ENCODE measurements at regions not wholly inside any gene's neighbourhood (a gene's known extent, or its start where the extent isn't known, plus 50 kb on each side); places are given as distances from the start of the nearest gene placed in this dataset.

- H3K4me3 Mint-ChIP-seq (ENCODE audit: unreplicated experiment), result no peak overlapping the region
- H3K27me3 Mint-ChIP-seq (ENCODE audit: insufficient read depth, unreplicated experiment), result no peaks in the 10 kb centered on the region
- ChIA-PET POLR2A (no interaction called here), CTCF (interaction anchor here (0.5 kb wide), 1 partner anchor 363 kb away, joined by 3 read pairs; no protein-coding TSS in a partner anchor)
- TF ChIP-seq, protein P1, sequence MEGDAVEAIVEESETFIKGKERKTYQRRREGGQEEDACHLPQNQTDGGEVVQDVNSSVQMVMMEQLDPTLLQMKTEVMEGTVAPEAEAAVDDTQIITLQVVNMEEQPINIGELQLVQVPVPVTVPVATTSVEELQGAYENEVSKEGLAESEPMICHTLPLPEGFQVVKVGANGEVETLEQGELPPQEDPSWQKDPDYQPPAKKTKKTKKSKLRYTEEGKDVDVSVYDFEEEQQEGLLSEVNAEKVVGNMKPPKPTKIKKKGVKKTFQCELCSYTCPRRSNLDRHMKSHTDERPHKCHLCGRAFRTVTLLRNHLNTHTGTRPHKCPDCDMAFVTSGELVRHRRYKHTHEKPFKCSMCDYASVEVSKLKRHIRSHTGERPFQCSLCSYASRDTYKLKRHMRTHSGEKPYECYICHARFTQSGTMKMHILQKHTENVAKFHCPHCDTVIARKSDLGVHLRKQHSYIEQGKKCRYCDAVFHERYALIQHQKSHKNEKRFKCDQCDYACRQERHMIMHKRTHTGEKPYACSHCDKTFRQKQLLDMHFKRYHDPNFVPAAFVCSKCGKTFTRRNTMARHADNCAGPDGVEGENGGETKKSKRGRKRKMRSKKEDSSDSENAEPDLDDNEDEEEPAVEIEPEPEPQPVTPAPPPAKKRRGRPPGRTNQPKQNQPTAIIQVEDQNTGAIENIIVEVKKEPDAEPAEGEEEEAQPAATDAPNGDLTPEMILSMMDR (IDR thresholded peaks at IDR 0.05; ENCODE audit: unreplicated experiment), result no peak
- intact Hi-C loops (cut with micrococcal nuclease), result no loop called here
- peaks cover 6% of the 10 kb centered on the region for H3K36me3 Mint-ChIP-seq (ENCODE audit: insufficient read depth, unreplicated experiment)
- no peak for DNase-seq (ENCODE audit: unreplicated experiment)
- no TSS peak for BruUV-seq (replicated peaks)
- no peaks in the 10 kb centered on the region for H3K9me3 Mint-ChIP-seq (ENCODE audit: unreplicated experiment)
- no peak overlapping the region for H3K27ac Mint-ChIP-seq (ENCODE audit: low read depth, unreplicated experiment)
- H3K4me1 Mint-ChIP-seq (ENCODE audit: insufficient read depth, unreplicated experiment), result no peaks in the 10 kb centered on the region
Observed at GRCh38 chr2:192275632-192276031, 80.9 kb upstream of the TMEFF2 start.

GRCh38 chr2:192267484-192267883, 72.8 kb upstream of the TMEFF2 start:
- no peak overlapping the region for H3K4me3 Mint-ChIP-seq (ENCODE audit: unreplicated experiment)
- H3K36me3 Mint-ChIP-seq (ENCODE audit: insufficient read depth, unreplicated experiment), result no peaks in the 10 kb centered on the region
- H3K27ac Mint-ChIP-seq (ENCODE audit: low read depth, unreplicated experiment), result peak overlapping the region; percentile 83
- no peaks in the 10 kb centered on the region for H3K27me3 Mint-ChIP-seq (ENCODE audit: insufficient read depth, unreplicated experiment)
- no TSS peak for BruUV-seq (replicated peaks)
- POLR2A ChIA-PET, result interaction anchor here (0.7 to 1.5 kb wide), 3 partner anchors 16 to 373 kb away, joined by 3 to 4 read pairs (median 4); no protein-coding TSS in a partner anchor
- peak; percentile 75 for DNase-seq (ENCODE audit: unreplicated experiment)
- peaks cover 5% of the 10 kb centered on the region for H3K9me3 Mint-ChIP-seq (ENCODE audit: unreplicated experiment)
- CTCF ChIA-PET, result interaction anchor here (0.6 to 0.9 kb wide), 2 partner anchors 10 to 693 kb away, joined by 3 read pairs; no protein-coding TSS in a partner anchor
- peaks cover 12% of the 10 kb centered on the region for H3K4me1 Mint-ChIP-seq (ENCODE audit: insufficient read depth, unreplicated experiment)
- intact Hi-C loops (cut with micrococcal nuclease), result no loop called here
- TF ChIP-seq, protein P1 (IDR thresholded peaks at IDR 0.05; ENCODE audit: unreplicated experiment), result no peak

GRCh38 chr2:192265751-192266150, 71.0 kb upstream of the TMEFF2 start:
- H3K27me3 Mint-ChIP-seq (ENCODE audit: insufficient read depth, unreplicated experiment), result no peaks in the 10 kb centered on the region
- BruUV-seq (replicated peaks), result no TSS peak
- H3K4me1 Mint-ChIP-seq (ENCODE audit: insufficient read depth, unreplicated experiment), result peaks cover 12% of the 10 kb centered on the region
- POLR2A ChIA-PET, result no interaction called here
- intact Hi-C loops (cut with micrococcal nuclease), result no loop called here
- H3K9me3 Mint-ChIP-seq (ENCODE audit: unreplicated experiment), result peaks cover 5% of the 10 kb centered on the region
- TF ChIP-seq, protein P1 (IDR thresholded peaks at IDR 0.05; ENCODE audit: unreplicated experiment), result no peak
- CTCF ChIA-PET, result interaction anchor here (0.7 kb wide), 1 partner anchor 479 kb away, joined by 3 read pairs; no protein-coding TSS in a partner anchor
- no peak overlapping the region for H3K27ac Mint-ChIP-seq (ENCODE audit: low read depth, unreplicated experiment)
- no peak for DNase-seq (ENCODE audit: unreplicated experiment)
- no peak overlapping the region for H3K4me3 Mint-ChIP-seq (ENCODE audit: unreplicated experiment)
- no peaks in the 10 kb centered on the region for H3K36me3 Mint-ChIP-seq (ENCODE audit: insufficient read depth, unreplicated experiment)

GRCh38 chr2:192254444-192254843, 59.7 kb upstream of the TMEFF2 start:
- no peak for DNase-seq (ENCODE audit: unreplicated experiment)
- Mint-ChIP-seq H3K9me3 (ENCODE audit: unreplicated experiment) (no peaks in the 10 kb centered on the region), H3K36me3 (ENCODE audit: insufficient read depth, unreplicated experiment) (no peaks in the 10 kb centered on the region), H3K27ac (ENCODE audit: low read depth, unreplicated experiment) (no peak overlapping the region), H3K4me3 (ENCODE audit: unreplicated experiment) (no peak overlapping the region), H3K4me1 (ENCODE audit: insufficient read depth, unreplicated experiment) (no peaks in the 10 kb centered on the region), H3K27me3 (ENCODE audit: insufficient read depth, unreplicated experiment) (no peaks in the 10 kb centered on the region)
- ChIA-PET POLR2A (no interaction called here), CTCF (no interaction called here)
- BruUV-seq (replicated peaks), result no TSS peak
- intact Hi-C loops (cut with micrococcal nuclease), result no loop called here
- TF ChIP-seq, protein P1 (IDR thresholded peaks at IDR 0.05; ENCODE audit: unreplicated experiment), result no peak
